Endothelial cell of umbilical vein (primary cell): ENCODE measurements at regions not wholly inside any gene's neighbourhood (a gene's known extent, or its start where the extent isn't known, plus 50 kb on each side); places are given as distances from the start of the nearest gene placed in this dataset.

Experiments used
- CTCF ChIP-seq, 2 donors: IDR thresholded peaks; 1 replicate in 1 of 2; 2 replicates in 1 of 2; pipeline ENCODE4 v1.5.1; 2011; ENCODE audit warnings: low read length in 2 of 2, mild to moderate bottlenecking in 2 of 2, moderate library complexity in 2 of 2, control low read depth in 1 of 2, inconsistent platforms in 1 of 2, low read depth in 1 of 2; ENCODE audit not compliant: insufficient read depth in 1 of 2; ENCODE audit errors: extremely low read depth in 1 of 2
- POLR2A ChIP-seq: IDR thresholded peaks from 2 replicates; pipeline ENCODE4 v1.6.1; 2012; ENCODE audit warnings: low read depth, mild to moderate bottlenecking, control low read depth, low read length

- TF ChIP-seq CTCF (IDR thresholded peaks at IDR 0.05; ENCODE audit: extremely low read depth in 1 of 2, insufficient read depth in 1 of 2, low read depth in 1 of 2, low read length in 2 of 2) (no peak), POLR2A (no peak)
Observed at GRCh38 chr1:191206513-191207207, 729.0 kb upstream of the BRINP3 start.
